Tibial nerve (tissue), 4 donors: ENCODE measurements at regions not wholly inside any gene's neighbourhood (a gene's known extent, or its start where the extent isn't known, plus 50 kb on each side); places are given as distances from the start of the nearest gene placed in this dataset.
A peak's percentile ranks its signal among the peaks of the same experiment; 100 is the strongest.

Source experiments
- DNase-seq, 2 donors: peaks; one replicate each; pipeline ENCODE4 v3.0.0-alpha.2; 2019; ENCODE audit warnings: low spot score in 2 of 2
- H3K27ac ChIP-seq, 4 donors: fragments of 200-600 bp; sonication (generic) in 3 of 4; one replicate each; pipeline ENCODE4 v1.5.1; 2017 to 2019; ENCODE audit warnings: mild to moderate bottlenecking in 1 of 4
- H3K27me3 ChIP-seq, 2 donors: fragments of 200-600 bp; sonication (generic) in 1 of 2; one replicate each; pipeline versions ENCODE4 v1.5.1 to v1.6.0; 2017 to 2019
- H3K36me3 ChIP-seq, 3 donors: fragments of 200-600 bp; sonication (generic); one replicate each; pipeline ENCODE4 v1.5.1; 2018 to 2019
- H3K4me1 ChIP-seq, 4 donors: fragments of 200-600 bp; sonication (generic) in 3 of 4; one replicate each; pipeline ENCODE4 v1.5.1; 2017 to 2019
- H3K4me3 ChIP-seq, 4 donors: fragments of 200-600 bp; sonication (generic) in 3 of 4; one replicate each; pipeline ENCODE4 v1.5.1; 2017 to 2019; ENCODE audit warnings: mild to moderate bottlenecking in 1 of 4, moderate library complexity in 1 of 4
- H3K9me3 ChIP-seq, 4 donors: fragments of 200-600 bp; sonication (generic) in 3 of 4; one replicate each; pipeline ENCODE4 v1.5.1; 2017 to 2019
- EP300 ChIP-seq, 2 donors: sonication (generic); formaldehyde crosslinking; IDR thresholded peaks; one replicate each; pipeline ENCODE4 v1.6.1; 2017; ENCODE audit warnings: antibody characterized with exemption in 2 of 2, mild to moderate bottlenecking in 1 of 2
- POLR2A ChIP-seq, 2 donors: fragments of 450-650 bp; IDR thresholded peaks; one replicate each; pipeline ENCODE4 v1.6.1; 2017; ENCODE audit warnings: antibody characterized with exemption in 2 of 2, mild to moderate bottlenecking in 2 of 2, moderate library complexity in 2 of 2
- WGBS, 2 donors: methylation state at CpG; one replicate each; pipeline ENCODE4 v1.1.5; 2018; 5-methylcytosine and 5-hydroxymethylcytosine counted together
- TF ChIP-seq, protein P1 (sequence below), 5 experiments: fragments of 200-600 bp in 3 of 5; fragments of 450-650 bp in 2 of 5; sonication (generic) in 3 of 5; IDR thresholded peaks; one replicate each; pipeline ENCODE4 v1.5.1; 2016 to 2019; ENCODE audit warnings: antibody characterized with exemption in 5 of 5, mild to moderate bottlenecking in 3 of 5, moderate library complexity in 2 of 5

DNA sequence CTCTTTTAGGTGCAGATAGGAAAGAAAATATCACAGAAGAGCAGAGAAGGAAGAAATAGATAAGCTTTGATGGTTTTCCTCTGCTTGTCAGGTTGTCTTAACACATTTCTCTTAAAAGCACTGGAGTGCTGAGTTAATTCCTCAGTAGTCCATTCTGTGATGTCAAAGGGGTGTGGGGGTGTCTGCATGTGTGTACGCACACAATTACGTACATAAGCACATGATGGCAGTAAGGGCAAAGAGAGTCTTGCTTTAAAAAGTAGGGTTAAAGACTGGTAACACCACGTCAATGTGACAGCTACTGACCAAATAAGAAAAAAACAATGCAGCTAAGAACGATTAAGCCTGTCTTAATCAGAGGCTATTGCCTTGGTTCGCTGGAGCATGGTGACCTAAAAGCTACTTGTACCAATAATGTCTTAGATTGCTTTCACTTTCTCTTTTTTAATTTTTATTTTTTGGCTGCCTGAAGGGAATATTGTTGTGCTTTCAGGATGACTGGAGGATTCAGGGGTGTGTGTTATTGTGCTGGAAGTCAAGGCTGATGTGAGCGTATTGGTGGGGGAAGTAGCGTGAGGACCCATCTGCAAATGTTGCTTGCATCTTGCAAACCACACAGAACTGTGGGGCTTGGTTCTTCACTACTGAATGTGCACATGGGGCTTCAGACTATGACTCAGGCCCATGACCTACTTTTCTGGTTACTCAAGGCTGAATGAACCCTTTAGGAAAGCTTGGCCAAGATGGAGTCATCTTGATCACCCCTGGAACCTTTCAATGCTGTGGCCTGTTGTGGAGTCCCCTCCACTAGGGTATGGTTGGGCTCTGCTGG is 417.8 kb upstream of the TPM1 start:
- Histone ChIP-seq H3K9me3 (no peaks in the 10 kb centered on the region), H3K4me3 (peak overlapping the region in 1 of 4 donors; percentile 24), H3K27ac (peak overlapping the region in 2 of 4 donors; percentile 8), H3K4me1 (peaks cover 0 to 30% (median 8%) of the 10 kb centered on the region in 4 donors), H3K27me3 (no peaks in the 10 kb centered on the region), H3K36me3 (no peaks in the 10 kb centered on the region)
- DNase-seq = no peak
- WGBS, 2 donors = 49 to 56% methylated on average over 7 of the region's 7 CpGs
- no peak for TF ChIP-seq EP300 (IDR thresholded peaks at IDR 0.05)
- TF ChIP-seq POLR2A (IDR thresholded peaks at IDR 0.05) = no peak

DNA sequence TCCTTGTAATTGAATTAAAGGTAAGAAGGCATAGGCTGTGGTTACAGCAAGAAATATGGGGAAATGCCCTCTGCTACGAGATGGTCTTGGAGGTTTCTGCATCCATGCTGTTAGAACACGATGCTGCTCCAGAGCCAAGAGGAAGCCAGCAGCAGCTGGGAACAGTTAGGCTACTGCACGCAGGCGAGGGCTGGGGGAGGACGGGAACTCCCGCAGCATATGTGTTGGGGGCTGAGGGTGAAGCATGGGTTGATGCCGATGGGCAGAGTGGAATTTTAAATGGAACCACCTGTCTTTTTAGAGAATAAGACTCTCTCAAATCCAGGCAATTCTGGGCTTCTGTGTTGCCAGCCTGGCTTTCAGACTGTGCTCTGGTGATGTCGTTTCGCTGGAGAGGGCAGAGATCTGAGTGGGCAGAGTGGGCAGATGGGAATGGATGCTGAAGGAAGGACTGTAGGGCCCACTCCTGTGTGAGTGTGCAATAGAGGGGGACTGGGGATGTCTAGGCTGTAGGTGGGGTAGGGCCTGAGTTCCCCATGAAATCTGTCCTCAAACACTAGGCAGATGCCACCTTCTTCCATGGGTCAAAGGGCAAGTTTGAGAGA is 417.0 kb upstream of the TPM1 start:
- WGBS, 2 donors = 62% methylated on average over 9 of the region's 9 CpGs
- TF ChIP-seq EP300 (IDR thresholded peaks at IDR 0.05) (no peak), POLR2A (IDR thresholded peaks at IDR 0.05) (no peak)
- TF ChIP-seq, protein P1, sequence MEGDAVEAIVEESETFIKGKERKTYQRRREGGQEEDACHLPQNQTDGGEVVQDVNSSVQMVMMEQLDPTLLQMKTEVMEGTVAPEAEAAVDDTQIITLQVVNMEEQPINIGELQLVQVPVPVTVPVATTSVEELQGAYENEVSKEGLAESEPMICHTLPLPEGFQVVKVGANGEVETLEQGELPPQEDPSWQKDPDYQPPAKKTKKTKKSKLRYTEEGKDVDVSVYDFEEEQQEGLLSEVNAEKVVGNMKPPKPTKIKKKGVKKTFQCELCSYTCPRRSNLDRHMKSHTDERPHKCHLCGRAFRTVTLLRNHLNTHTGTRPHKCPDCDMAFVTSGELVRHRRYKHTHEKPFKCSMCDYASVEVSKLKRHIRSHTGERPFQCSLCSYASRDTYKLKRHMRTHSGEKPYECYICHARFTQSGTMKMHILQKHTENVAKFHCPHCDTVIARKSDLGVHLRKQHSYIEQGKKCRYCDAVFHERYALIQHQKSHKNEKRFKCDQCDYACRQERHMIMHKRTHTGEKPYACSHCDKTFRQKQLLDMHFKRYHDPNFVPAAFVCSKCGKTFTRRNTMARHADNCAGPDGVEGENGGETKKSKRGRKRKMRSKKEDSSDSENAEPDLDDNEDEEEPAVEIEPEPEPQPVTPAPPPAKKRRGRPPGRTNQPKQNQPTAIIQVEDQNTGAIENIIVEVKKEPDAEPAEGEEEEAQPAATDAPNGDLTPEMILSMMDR (IDR thresholded peaks at IDR 0.05) = no peak
- H3K27me3 ChIP-seq = no peaks in the 10 kb centered on the region
- no peaks in the 10 kb centered on the region for H3K9me3 ChIP-seq
- no peak for DNase-seq
- H3K4me3 ChIP-seq = no peak overlapping the region
- no peaks in the 10 kb centered on the region for H3K36me3 ChIP-seq
- peak overlapping the region in 2 of 4 donors; percentile 8 for H3K27ac ChIP-seq
- peaks cover 0 to 23% (median 8%) of the 10 kb centered on the region in 4 donors for H3K4me1 ChIP-seq

DNA sequence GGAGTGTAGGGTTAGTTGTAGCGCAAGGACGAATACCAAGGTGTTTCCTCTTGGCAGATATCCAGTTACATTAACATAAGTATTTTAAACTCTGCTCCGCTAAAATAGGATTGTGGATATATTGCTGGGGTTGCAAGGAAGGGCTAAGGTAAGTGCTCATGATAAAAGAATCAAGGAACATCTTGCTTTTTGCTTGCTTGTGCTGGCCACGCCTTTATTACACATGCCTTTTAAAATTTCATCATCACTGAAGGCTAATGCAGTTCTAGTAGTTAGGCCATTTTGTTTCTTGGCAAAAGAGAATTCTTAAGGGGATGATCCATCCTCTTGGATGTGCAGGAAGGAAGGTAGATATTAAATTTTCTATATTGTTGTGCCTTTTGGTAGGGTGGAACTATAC is 415.6 kb upstream of the TPM1 start:
- no peaks in the 10 kb centered on the region for H3K27me3 ChIP-seq
- H3K9me3 ChIP-seq = no peaks in the 10 kb centered on the region
- TF ChIP-seq EP300 (IDR thresholded peaks at IDR 0.05) = no peak
- TF ChIP-seq POLR2A (IDR thresholded peaks at IDR 0.05) = no peak
- TF ChIP-seq, protein P1 (IDR thresholded peaks at IDR 0.05) = no peak
- peaks cover 0 to 23% (median 8%) of the 10 kb centered on the region in 4 donors for H3K4me1 ChIP-seq
- no peaks in the 10 kb centered on the region for H3K36me3 ChIP-seq
- no peak for DNase-seq
- no peak overlapping the region for H3K4me3 ChIP-seq
- WGBS, 2 donors = 91 to 92% methylated on average over 4 of the region's 4 CpGs
- H3K27ac ChIP-seq = no peak overlapping the region

GRCh38 chr15:62631076-62631724 is 411.3 kb upstream of the TPM1 start:
- Histone ChIP-seq H3K36me3 (no peaks in the 10 kb centered on the region), H3K27ac (no peak overlapping the region), H3K4me3 (no peak overlapping the region), H3K9me3 (no peaks in the 10 kb centered on the region), H3K27me3 (no peaks in the 10 kb centered on the region), H3K4me1 (peaks cover 0 to 4% (median 0%) of the 10 kb centered on the region in 4 donors)
- DNase-seq = no peak
- 89 to 90% methylated on average over 2 of the region's 2 CpGs for WGBS, 2 donors
- TF ChIP-seq POLR2A (IDR thresholded peaks at IDR 0.05) (no peak), EP300 (IDR thresholded peaks at IDR 0.05) (no peak)
- TF ChIP-seq, protein P1 (IDR thresholded peaks at IDR 0.05) = no peak

- Histone ChIP-seq H3K4me1 (peaks cover 0 to 16% (median 0%) of the 10 kb centered on the region in 4 donors), H3K36me3 (no peaks in the 10 kb centered on the region), H3K27ac (no peak overlapping the region), H3K27me3 (no peaks in the 10 kb centered on the region), H3K4me3 (no peak overlapping the region), H3K9me3 (no peaks in the 10 kb centered on the region)
- 66 to 69% methylated on average over 9 of the region's 9 CpGs for WGBS, 2 donors
- no peak for TF ChIP-seq POLR2A (IDR thresholded peaks at IDR 0.05)
- no peak for TF ChIP-seq EP300 (IDR thresholded peaks at IDR 0.05)
- TF ChIP-seq, protein P1 (IDR thresholded peaks at IDR 0.05) = no peak
- DNase-seq = no peak
These were observed 405.5 kb upstream of the TPM1 start for GRCh38 chr15:62636823-62637573.
